ENCODE measurements at regions not wholly inside any gene's neighbourhood (a gene's known extent, or its start where the extent isn't known, plus 50 kb on each side); places are given as distances from the start of the nearest gene placed in this dataset.
A peak's percentile ranks its signal among the peaks of the same experiment; 100 is the strongest.

- DNase-seq, result peak in 1 of 3 experiments; percentile 5
Measured at GRCh38 chr6:90434094-90434493, 137.5 kb upstream of the BACH2 start.

GRCh38 chr6:90432937-90433336 lies 136.3 kb upstream of the BACH2 start:
- DNase-seq, result no peak

GRCh38 chr6:90432041-90432775 lies 135.6 kb upstream of the BACH2 start:
- no peak for DNase-seq

- no peak for DNase-seq
Measured at GRCh38 chr6:90431576-90431975, 134.9 kb upstream of the BACH2 start.

GRCh38 chr6:90429713-90430112 lies 133.1 kb upstream of the BACH2 start:
- DNase-seq, result peak in 1 of 3 experiments; percentile 46

- DNase-seq, result no peak
Measured at GRCh38 chr6:90428514-90428913, 131.9 kb upstream of the BACH2 start.

GRCh38 chr6:90425161-90425641 lies 128.6 kb upstream of the BACH2 start:
- no peak for DNase-seq

GRCh38 chr6:90424580-90424979 lies 127.9 kb upstream of the BACH2 start:
- no peak for DNase-seq

GRCh38 chr6:90421666-90422065 lies 125.0 kb upstream of the BACH2 start:
- DNase-seq, result no peak

GRCh38 chr6:90420500-90420899 lies 123.9 kb upstream of the BACH2 start:
- no peak for DNase-seq

- no peak for DNase-seq
Measured at GRCh38 chr6:90417385-90417784, 120.7 kb upstream of the BACH2 start.

- DNase-seq, result no peak
Measured at GRCh38 chr6:90416322-90416721, 119.7 kb upstream of the BACH2 start.

GRCh38 chr6:90415178-90415577 lies 118.5 kb upstream of the BACH2 start:
- DNase-seq, result no peak

GRCh38 chr6:90414352-90414751 lies 117.7 kb upstream of the BACH2 start:
- no peak for DNase-seq

GRCh38 chr6:90413867-90414266 lies 117.2 kb upstream of the BACH2 start:
- peak; percentile 62 to 92 (median 79) for DNase-seq

- DNase-seq, result no peak
Measured at GRCh38 chr6:90413396-90413795, 116.8 kb upstream of the BACH2 start.

- no peak for DNase-seq
Measured at GRCh38 chr6:90412538-90413369, 116.1 kb upstream of the BACH2 start.

- no peak for DNase-seq
Measured at GRCh38 chr6:90411292-90411781, 114.7 kb upstream of the BACH2 start.

GRCh38 chr6:90409700-90410099 lies 113.1 kb upstream of the BACH2 start:
- DNase-seq, result no peak

GRCh38 chr6:90406957-90407356 lies 110.3 kb upstream of the BACH2 start:
- no peak for DNase-seq

- DNase-seq, result no peak
Measured at GRCh38 chr6:90406142-90406794, 109.6 kb upstream of the BACH2 start.

- peak in 1 of 3 experiments; percentile 23 for DNase-seq
Measured at GRCh38 chr6:90403489-90404381, 107.1 kb upstream of the BACH2 start.

Data from NCI-H1417 (cell line).